ENCODE measurements at regions not wholly inside any gene's neighbourhood (a gene's known extent, or its start where the extent isn't known, plus 50 kb on each side); places are given as distances from the start of the nearest gene placed in this dataset.
"Not testable (repeated sequence)": the region's sequence is repeated elsewhere in the genome, so short reads cannot be mapped to it uniquely, and the experiment has no call there.

DNA sequence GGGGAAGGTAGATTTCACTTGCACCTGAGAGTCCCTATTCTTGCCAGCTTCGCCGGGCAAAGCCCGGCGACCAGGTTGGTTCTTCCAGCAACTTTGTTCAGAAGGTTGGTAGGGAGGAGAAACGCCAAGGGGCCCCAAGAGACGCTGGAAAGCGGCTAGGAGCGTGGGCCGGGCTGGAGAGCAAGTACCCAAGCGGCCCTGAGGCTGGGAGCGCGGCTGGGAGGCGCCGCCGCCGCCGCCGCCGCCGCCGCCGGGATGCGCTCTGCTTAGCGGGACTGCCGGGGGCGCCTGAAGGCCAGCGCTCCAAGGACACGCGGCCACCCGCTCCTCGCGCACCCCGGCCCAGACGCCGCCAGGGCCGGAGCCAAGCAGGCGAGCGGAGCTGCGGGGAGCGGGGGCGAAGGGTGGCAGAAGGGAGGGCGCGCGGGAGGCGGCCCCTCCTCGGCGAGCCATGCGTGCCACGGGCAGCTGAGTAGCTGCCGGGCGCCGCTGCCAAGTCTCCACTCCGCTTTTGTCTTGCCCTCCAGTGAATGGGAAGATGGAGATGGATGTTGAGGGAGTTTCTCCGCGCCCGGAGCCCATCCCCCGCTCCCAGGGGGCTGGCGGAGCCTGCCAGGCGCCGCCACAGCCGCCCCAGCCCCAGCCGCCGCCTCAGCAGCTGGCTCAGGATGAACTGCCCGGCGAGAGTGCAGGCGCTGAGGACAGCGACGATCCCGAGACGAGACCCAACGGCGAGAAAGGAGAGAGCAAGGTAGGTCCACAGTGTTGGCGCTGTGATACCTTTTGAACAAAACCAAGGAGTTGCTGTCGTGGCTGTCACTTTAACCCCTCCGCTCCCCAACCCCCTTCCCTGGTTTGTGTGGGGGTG is 227.4 kb upstream of the AZI2 start:
- no peak for DNase-seq

DNA sequence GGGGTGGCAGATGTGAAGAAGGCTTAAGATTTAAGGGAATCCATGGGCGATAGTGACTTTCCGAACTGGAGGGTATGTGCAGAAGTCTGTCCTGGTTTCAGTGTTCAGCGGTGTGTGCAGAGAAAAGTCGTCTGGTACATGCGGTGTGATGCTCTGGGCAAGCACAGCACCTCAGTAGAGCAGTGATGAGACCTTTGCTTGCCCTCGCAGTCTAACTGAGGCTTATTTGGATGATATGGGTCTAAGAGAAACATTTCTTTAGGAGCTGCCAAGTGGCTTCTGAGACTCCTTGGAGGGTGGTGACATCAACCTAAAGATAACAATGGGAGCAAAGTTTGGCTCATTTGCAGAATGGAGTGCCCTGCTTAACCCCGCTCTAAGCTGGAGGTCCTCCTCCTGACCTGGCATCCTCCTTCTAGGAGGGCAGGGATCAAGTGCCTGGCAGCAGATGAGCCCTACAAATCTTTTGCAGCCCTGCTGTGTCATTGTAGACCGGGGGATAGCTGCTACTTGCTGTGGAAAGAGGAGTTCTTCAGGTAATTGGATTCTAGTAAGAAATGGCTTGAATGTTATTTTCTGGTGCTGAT is 228.1 kb upstream of the AZI2 start:
- no peak for DNase-seq

DNA sequence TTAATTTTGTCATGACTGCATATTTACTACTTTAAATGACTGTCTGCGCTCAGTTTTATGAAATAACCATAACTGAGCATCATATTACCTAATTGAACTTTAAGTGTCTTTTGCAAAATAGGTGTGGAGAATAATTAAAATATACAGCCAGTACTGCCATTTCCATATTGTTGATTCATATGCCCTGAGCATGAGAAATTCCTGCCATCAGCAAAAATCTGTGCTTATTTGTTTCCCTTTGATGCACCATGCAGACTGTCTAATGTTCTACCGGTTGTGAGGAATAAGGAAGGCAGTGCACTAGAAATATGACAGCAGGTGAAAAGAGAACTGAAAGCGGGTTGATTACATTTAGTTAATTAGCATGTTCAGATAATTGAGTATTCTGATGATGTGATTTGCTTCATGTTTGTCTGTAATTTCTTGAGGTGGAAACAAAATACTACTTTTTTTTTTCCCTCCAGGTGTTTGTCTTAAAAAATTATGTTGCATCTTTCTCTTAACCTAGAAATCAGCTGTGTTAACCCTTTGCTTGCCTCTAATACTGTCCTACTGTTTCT is 229.4 kb upstream of the AZI2 start:
- no peak for DNase-seq

- no peak for DNase-seq
These were observed 237.7 kb upstream of the AZI2 start for GRCh38 chr3:28586325-28586724.

- DNase-seq: no peak
These were observed 239.1 kb upstream of the AZI2 start for GRCh38 chr3:28587723-28588122.

DNA sequence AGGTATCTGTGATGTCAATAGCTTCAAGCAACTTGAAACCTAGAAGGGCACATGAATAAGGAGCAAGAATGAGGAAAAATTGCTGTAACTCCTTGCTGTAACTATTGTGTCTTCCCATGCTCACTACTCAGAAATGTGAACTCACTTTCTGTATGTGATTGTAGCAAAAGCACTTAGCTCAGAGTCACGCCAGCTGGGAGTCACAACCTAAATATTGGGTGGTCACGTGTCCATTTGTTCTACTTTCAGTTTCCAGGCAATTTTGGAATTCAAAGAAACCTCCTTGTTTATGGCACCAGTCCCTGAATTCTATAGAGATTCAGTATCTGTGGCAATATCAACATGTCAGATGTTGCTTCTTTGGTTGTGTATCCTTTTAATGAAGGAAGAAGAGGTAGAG is 241.6 kb upstream of the AZI2 start:
- peak; percentile 27 for DNase-seq

DNA sequence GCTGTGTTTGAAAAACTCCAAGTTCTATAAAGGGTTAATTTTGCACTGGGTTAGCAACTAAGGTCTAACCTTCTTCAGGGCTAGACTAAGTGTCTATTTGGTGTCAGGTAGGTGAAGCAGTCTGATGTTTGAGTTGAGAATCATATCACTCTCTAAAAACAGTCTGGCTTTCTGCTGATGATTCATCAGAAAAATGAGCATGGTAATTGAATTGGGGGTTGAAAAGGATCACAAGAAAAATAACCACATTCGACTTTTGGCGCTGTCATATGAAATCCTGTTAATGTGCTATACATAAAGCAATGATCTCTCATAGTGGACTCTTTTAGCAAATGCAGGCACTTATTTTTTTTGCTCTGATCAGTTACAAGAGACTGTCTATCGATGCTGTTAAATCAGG is 242.2 kb upstream of the AZI2 start:
- DNase-seq: peak; percentile 2

DNA sequence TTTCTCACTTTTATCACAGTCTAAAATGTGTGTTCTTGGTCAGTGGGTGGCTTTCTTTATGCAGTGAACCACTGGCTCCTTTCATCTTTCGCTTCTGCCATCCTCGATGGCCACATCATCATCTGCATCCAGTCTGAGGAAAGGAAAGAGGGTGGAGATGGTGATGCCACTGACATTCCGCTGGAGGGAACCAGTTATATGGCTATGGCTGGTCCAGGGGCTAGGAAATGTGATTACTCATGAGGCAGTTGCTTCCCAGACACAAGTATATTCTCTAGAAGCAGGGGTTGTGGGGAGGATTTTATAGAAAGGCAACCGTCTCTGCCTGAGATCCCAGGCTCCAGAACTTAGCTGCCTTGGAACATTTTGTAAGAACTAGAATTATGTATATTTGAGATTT is 246.7 kb upstream of the AZI2 start:
- DNase-seq: no peak

GRCh38 chr3:28597452-28597851 is 248.8 kb upstream of the AZI2 start:
- no peak for DNase-seq

- no peak for DNase-seq
These were observed 249.5 kb upstream of the AZI2 start for GRCh38 chr3:28598165-28598564.

GRCh38 chr3:28601291-28601690 is 252.7 kb upstream of the AZI2 start:
- DNase-seq: no peak

DNA sequence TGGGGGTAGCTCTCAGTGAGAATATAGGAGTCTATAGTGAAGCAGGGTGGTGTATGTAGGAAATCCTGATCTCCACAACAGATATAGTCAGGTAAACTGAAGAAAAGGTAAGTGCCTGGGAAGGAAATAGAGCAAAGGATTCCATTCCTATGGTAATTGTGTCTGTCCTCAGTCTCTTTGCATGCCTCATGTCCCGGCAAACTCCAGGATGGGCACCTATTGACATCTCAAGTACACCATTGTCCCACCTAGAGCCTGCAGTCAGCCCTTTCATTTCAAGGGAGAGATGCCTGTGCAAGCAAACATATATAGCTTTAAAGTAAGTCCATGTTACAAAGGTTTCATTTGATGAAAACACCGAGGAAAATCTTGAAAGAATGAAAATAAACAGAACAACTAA is 257.7 kb upstream of the AZI2 start:
- DNase-seq: no peak

DNA sequence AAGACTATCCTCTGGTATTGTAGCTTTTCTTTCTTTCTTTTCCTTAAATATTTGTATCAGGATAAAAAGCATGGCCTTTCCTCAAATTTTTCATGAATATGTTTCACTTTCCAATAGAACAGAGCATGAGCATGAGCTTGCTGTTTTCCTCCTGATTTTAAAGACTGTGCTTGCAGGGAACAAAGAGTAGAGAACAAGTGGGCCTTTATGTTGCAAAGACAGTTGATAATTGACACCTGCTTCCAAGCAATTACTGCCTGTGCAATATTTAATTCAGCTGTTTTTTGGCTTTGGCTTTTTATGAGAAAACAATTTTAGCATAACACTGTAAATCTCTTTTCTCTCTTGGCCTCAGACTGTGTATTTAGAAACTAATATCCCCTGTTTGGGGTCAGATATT is 263.6 kb upstream of the AZI2 start:
- no peak for DNase-seq

DNA sequence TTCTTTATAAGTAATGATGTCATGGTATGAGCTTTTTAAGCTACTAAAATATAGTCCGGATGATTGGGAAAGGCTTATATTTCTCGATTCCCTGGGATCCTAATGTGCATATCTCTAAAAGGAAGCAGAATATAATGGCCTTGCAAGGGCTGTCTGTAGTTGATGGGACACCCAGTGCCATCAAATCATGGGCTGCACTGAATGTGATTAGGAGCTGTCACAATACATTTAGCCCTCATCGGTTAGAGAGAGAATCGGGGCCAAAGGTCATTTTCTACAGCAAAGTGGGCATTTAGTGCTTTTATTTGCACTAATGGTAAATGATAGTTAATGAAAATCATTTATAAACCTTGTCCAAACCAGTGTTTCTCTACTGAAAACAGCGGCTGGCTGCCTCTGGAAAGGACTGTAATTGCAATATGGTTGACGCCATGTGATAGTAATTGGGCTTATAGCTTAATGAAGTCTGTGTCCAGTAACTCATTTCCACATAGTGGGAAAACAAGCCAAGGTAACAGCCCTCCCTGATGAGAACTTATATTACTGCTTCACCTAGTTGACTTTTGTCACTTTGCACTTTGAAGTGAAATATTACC is 265.0 kb upstream of the AZI2 start:
- no peak for DNase-seq

DNA sequence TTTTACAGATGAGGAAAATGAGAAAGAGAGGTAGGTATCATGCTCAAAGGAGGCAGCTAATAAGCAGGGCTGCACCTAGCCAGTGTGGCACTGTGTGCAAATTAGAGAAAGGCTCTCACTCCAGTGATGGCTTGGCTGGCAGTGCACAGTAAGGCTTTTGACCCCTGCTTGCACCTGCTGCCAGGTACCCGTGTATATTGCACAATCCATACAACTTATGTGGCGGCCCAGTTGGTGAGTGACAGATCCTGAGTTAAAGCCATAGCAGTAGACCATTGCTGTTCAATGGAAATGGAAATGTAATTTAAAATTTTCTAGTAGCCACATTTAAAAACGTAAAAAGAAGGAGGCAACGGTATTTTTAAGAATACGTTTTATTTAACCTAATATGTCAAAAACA is 266.4 kb upstream of the AZI2 start:
- DNase-seq: no peak

DNA sequence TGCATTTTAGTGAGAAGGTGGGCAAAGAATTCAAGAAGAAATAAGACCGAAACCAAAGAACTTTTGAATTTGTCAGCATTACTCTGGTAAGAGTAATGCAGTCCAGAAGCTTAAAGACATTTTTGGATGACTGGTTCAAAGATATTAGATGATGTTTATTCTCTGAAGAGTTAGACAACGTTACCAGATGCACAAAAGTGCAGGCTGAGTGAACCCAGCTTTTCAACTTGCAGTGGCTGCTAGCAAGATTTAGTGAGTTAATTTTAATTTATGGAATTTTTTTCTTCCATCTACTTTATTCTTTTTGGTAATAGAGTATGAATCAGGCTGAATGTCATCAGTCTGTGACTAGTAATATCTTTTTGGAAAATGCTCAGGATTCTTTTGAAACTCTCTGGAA is 267.3 kb upstream of the AZI2 start:
- no peak for DNase-seq

- no peak for DNase-seq
These were observed 269.2 kb upstream of the AZI2 start for GRCh38 chr3:28617821-28618220.

GRCh38 chr3:28623106-28623505 is 274.5 kb upstream of the AZI2 start:
- DNase-seq: no peak

- no peak for DNase-seq
These were observed 275.5 kb upstream of the AZI2 start for GRCh38 chr3:28624084-28624483.

- DNase-seq: not testable (repeated sequence)
These were observed 279.2 kb upstream of the AZI2 start for GRCh38 chr3:28627843-28628242.

DNA sequence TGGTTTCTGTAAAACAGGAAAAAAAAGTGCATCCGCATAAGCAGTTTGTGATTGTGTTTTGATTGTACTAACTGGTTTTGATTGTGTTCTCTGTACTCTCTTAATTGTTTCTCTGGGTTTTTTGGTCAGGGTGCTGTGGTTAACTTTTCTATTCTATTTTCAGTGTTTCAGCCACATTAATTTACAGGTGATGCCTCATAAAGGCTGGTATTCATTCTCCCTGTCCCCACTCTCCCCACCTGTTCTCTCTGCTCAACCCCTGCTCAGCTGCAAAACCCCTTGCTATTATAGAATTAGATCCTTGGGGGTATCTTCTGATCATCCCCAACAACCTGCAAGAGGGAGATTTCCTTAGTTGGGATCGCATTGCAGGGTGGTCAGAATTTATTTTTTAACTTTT is 285.4 kb upstream of the AZI2 start:
- DNase-seq: no peak

- DNase-seq: no peak
These were observed 289.1 kb upstream of the AZI2 start for GRCh38 chr3:28637742-28638141.

DNA sequence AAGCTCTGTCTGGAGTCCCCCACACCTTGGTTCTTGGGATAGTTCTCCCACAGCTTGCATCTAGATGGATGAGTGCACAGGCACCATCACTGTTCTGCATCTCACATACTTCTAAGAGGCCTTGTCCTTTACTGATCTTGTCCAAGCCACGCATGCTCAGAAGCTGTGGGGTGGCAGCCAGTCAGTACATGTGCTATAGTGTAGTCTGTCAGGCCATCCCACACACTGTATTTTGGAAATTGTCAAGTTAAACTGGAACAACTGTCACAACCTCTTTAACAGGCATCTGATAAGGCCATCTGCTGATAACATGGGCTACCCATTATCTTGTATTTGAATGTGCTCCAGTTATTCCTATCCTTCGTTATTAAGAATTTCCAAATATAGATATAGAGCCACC is 296.5 kb upstream of the AZI2 start:
- DNase-seq: no peak

DNA sequence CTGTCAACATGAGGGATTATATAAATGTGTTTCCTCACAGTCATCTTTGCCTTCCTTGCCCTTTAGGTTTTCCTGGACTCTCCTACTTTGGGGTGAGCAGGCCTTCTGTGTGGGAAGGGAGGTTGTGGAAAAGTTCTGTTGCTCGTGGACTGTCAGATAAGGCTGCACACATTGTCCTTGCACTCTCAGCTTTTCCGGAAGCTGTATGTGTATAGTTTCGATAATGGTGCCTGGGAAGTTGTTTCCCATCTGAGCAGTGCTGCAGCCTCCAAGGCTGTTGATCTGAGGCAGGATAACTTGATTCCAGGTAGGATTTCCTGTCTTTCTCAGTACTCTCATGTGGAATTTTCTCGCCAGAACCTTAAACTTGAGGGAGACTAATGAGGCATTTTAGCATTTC is 297.8 kb upstream of the AZI2 start:
- no peak for DNase-seq
